Astrocyte (in vitro differentiated cells and primary cell): ENCODE measurements at regions not wholly inside any gene's neighbourhood (a gene's known extent, or its start where the extent isn't known, plus 50 kb on each side); places are given as distances from the start of the nearest gene placed in this dataset.

Experiments
- DNase-seq: peaks from one replicate; pipeline ENCODE4 v3.0.0-alpha.2; 2010; ENCODE audit warnings: low read depth
- FAIRE-seq: peaks from 2 replicates; lab custom pipeline; 2011; peaks lifted over from hg19 to GRCh38; lab: Jason Lieb, UNC
- H2AFZ ChIP-seq: 2 replicates; pipeline ENCODE4 v1.6.0; 2012; ENCODE audit warnings: low read depth, low read length, inconsistent platforms
- H3K27ac ChIP-seq: 2 replicates; pipeline ENCODE4 v1.5.1; 2011; ENCODE audit warnings: low read depth, low read length, inconsistent platforms
- H3K27me3 ChIP-seq: 2 replicates; pipeline ENCODE4 v1.6.0; 2011; ENCODE audit warnings: low read length, inconsistent platforms; ENCODE audit not compliant: insufficient read depth
- H3K36me3 ChIP-seq: 2 replicates; pipeline ENCODE4 v1.5.1; 2011; ENCODE audit warnings: low read length, inconsistent platforms; ENCODE audit not compliant: insufficient read depth
- H3K4me1 ChIP-seq: 2 replicates; pipeline ENCODE4 v1.5.1; 2011; ENCODE audit warnings: low read length, inconsistent platforms; ENCODE audit not compliant: insufficient read depth
- H3K4me2 ChIP-seq: 2 replicates; pipeline ENCODE4 v1.6.0; 2012; ENCODE audit warnings: low read length, inconsistent platforms
- H3K4me3 ChIP-seq: 2 replicates; pipeline ENCODE4 v1.5.1; 2011; ENCODE audit warnings: low read depth, mild to moderate bottlenecking, low read length, inconsistent platforms; ENCODE audit not compliant: insufficient read depth
- H3K79me2 ChIP-seq: 2 replicates; pipeline ENCODE4 v1.6.0; 2012; ENCODE audit warnings: mild to moderate bottlenecking, low read length, inconsistent platforms; ENCODE audit not compliant: insufficient read depth
- H3K9ac ChIP-seq: 2 replicates; pipeline ENCODE4 v1.6.0; 2012; ENCODE audit warnings: mild to moderate bottlenecking, low read length, inconsistent platforms
- H3K9me3 ChIP-seq: 2 replicates; pipeline ENCODE4 v1.5.1; 2012; ENCODE audit warnings: low read depth, mild to moderate bottlenecking, low read length, inconsistent platforms; ENCODE audit not compliant: insufficient read depth
- H4K20me1 ChIP-seq: 2 replicates; pipeline ENCODE4 v1.6.0; 2012; ENCODE audit warnings: low read length, inconsistent platforms; ENCODE audit not compliant: insufficient read depth
- H3K27ac Mint-ChIP-seq: one replicate; pipeline ENCODE4 v1.8.0; 2021; ENCODE audit warnings: mild to moderate bottlenecking, mixed read lengths; ENCODE audit not compliant: unreplicated experiment
- H3K27me3 Mint-ChIP-seq: one replicate; pipeline ENCODE4 v1.8.0; 2021; ENCODE audit warnings: low read depth, mixed read lengths; ENCODE audit not compliant: unreplicated experiment
- H3K36me3 Mint-ChIP-seq: one replicate; pipeline ENCODE4 v1.8.0; 2021; ENCODE audit warnings: low read depth, mixed read lengths; ENCODE audit not compliant: unreplicated experiment
- H3K4me1 Mint-ChIP-seq: one replicate; pipeline ENCODE4 v1.8.0; 2021; ENCODE audit warnings: low read depth, mixed read lengths; ENCODE audit not compliant: unreplicated experiment
- H3K4me3 Mint-ChIP-seq: one replicate; pipeline ENCODE4 v1.8.0; 2021; ENCODE audit warnings: mild to moderate bottlenecking, moderate library complexity, mixed read lengths; ENCODE audit not compliant: unreplicated experiment
- H3K9me3 Mint-ChIP-seq: one replicate; pipeline ENCODE4 v1.8.0; 2021; ENCODE audit warnings: mild to moderate bottlenecking, mixed read lengths; ENCODE audit not compliant: unreplicated experiment
- EZH2 ChIP-seq: IDR thresholded peaks from 2 replicates; pipeline ENCODE4 v1.6.1; 2012; ENCODE audit warnings: mild to moderate bottlenecking, low read length, inconsistent platforms; ENCODE audit not compliant: insufficient read depth
- TF ChIP-seq, protein P1 (sequence below): IDR thresholded peaks from 2 replicates; pipeline ENCODE4 v1.5.1; 2011; ENCODE audit warnings: low read depth, mild to moderate bottlenecking, inconsistent platforms, low read length, moderate library complexity; ENCODE audit not compliant: insufficient read depth

DNA sequence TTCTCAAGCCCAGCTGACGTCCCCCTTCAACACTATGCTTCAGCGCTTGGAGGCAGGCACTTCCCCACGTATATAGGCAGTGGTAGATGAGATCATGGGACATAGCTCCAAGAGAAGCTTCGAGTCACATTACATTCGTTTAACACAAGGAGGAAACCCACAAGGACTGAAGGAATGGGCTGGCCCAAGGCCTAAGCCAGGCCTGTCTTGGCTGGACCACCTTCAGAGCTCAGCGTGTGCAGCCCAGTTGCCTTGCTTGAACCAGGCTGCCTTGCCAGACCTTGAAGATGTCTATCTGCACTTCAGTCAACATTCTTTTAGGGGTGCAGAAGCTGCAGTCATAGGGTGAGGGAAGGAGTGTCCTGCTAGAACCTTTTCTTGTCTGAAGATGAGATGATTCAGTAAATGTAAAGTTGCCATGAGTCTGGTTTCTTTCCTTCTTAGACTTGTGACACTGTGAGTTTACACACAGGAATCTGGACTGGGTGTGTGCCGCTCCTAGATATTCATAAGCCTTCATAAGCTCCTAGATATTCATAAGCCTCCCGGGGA is 144.1 kb upstream of the RBPJ start:
- Histone ChIP-seq H3K36me3 (no peaks in the 10 kb centered on the region), H3K79me2 (no peaks in the 10 kb centered on the region), H3K27ac (peak overlapping the region; percentile 42), H2AFZ (peak overlapping the region; percentile 27), H3K9me3 (no peaks in the 10 kb centered on the region), H3K4me2 (peak overlapping the region; percentile 1), H3K27me3 (no peaks in the 10 kb centered on the region), H3K9ac (no peak overlapping the region), H3K4me3 (no peak overlapping the region), H4K20me1 (no peaks in the 10 kb centered on the region), H3K4me1 (peaks cover 20% of the 10 kb centered on the region)
- peaks cover 2% of the 10 kb centered on the region for H3K36me3 Mint-ChIP-seq
- peaks cover 17% of the 10 kb centered on the region for H3K4me1 Mint-ChIP-seq
- peak; percentile 52 for FAIRE-seq
- H3K27me3 Mint-ChIP-seq = no peaks in the 10 kb centered on the region
- no peak for TF ChIP-seq EZH2
- TF ChIP-seq, protein P1, sequence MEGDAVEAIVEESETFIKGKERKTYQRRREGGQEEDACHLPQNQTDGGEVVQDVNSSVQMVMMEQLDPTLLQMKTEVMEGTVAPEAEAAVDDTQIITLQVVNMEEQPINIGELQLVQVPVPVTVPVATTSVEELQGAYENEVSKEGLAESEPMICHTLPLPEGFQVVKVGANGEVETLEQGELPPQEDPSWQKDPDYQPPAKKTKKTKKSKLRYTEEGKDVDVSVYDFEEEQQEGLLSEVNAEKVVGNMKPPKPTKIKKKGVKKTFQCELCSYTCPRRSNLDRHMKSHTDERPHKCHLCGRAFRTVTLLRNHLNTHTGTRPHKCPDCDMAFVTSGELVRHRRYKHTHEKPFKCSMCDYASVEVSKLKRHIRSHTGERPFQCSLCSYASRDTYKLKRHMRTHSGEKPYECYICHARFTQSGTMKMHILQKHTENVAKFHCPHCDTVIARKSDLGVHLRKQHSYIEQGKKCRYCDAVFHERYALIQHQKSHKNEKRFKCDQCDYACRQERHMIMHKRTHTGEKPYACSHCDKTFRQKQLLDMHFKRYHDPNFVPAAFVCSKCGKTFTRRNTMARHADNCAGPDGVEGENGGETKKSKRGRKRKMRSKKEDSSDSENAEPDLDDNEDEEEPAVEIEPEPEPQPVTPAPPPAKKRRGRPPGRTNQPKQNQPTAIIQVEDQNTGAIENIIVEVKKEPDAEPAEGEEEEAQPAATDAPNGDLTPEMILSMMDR = no peak
- peak overlapping the region; percentile 81 for H3K27ac Mint-ChIP-seq
- no peak overlapping the region for H3K4me3 Mint-ChIP-seq
- peaks cover 5% of the 10 kb centered on the region for H3K9me3 Mint-ChIP-seq
- peak; percentile 93 for DNase-seq

DNA sequence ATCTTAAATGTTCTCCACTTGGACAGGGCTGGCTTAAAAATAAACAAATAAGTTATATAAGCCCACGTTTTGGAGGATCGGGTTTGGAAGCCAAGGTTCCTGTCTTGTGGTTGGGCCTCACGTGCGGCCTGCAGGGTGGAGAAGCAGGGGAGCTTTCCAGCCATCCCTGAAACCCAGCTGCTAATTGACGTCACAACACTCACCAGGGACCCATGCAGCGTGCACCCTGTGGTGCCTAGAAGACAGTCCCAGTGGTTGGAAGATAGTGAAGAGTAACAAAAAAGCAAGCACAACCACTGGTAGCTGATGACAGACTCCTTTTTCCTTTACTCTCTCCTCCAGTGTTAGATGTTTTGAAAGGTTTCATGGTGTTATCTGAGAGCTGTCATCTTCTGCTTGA is 142.0 kb upstream of the RBPJ start:
- Histone ChIP-seq H4K20me1 (no peaks in the 10 kb centered on the region), H3K4me3 (no peak overlapping the region), H3K27ac (no peak overlapping the region), H3K4me2 (no peak overlapping the region), H3K36me3 (no peaks in the 10 kb centered on the region), H3K27me3 (no peaks in the 10 kb centered on the region), H3K79me2 (no peaks in the 10 kb centered on the region), H3K9me3 (no peaks in the 10 kb centered on the region), H3K4me1 (peaks cover 11% of the 10 kb centered on the region), H3K9ac (no peak overlapping the region), H2AFZ (no peak overlapping the region)
- Mint-ChIP-seq H3K4me3 (no peak overlapping the region), H3K4me1 (peaks cover 11% of the 10 kb centered on the region), H3K9me3 (peaks cover 5% of the 10 kb centered on the region), H3K27ac (no peak overlapping the region), H3K27me3 (no peaks in the 10 kb centered on the region), H3K36me3 (no peaks in the 10 kb centered on the region)
- FAIRE-seq (no peak), DNase-seq (no peak)
- TF ChIP-seq, protein P1 = no peak
- TF ChIP-seq EZH2 = no peak

DNA sequence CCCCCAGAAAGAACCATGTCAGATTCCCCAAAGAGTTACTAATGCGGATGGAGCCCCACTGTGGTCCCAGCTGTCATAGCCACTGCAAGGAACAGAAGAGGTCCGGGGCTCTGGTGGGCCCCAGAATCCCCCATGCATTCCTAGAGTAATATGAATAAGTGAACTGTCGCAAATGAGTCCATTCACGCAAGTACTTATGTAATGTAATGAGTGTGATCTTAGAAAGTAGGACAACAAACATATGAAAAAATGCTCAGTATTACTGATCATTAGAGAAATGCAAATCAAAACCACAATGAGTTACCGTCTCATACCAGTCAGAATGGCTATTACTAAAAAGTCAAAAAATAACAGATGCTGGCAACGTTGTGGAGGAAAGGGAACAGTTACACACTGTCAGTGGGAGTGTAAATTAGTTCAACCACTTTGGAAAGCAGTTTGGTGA is 141.5 kb upstream of the RBPJ start:
- no peak overlapping the region for H3K9ac ChIP-seq
- Mint-ChIP-seq H3K4me3 (no peak overlapping the region), H3K27me3 (no peaks in the 10 kb centered on the region), H3K36me3 (no peaks in the 10 kb centered on the region), H3K4me1 (peaks cover 11% of the 10 kb centered on the region), H3K27ac (no peak overlapping the region), H3K9me3 (peaks cover 5% of the 10 kb centered on the region)
- H3K79me2 ChIP-seq = no peaks in the 10 kb centered on the region
- H3K4me3 ChIP-seq = no peak overlapping the region
- H3K27ac ChIP-seq = no peak overlapping the region
- no peak overlapping the region for H3K4me2 ChIP-seq
- TF ChIP-seq EZH2 = no peak
- TF ChIP-seq, protein P1 = no peak
- DNase-seq = no peak
- H4K20me1 ChIP-seq = no peaks in the 10 kb centered on the region
- H3K4me1 ChIP-seq = peaks cover 10% of the 10 kb centered on the region
- no peaks in the 10 kb centered on the region for H3K27me3 ChIP-seq
- no peaks in the 10 kb centered on the region for H3K9me3 ChIP-seq
- H3K36me3 ChIP-seq = no peaks in the 10 kb centered on the region
- no peak for FAIRE-seq
- H2AFZ ChIP-seq = no peak overlapping the region
